Stimulated activated CD8-positive, alpha-beta memory T cell treated with anti-CD3 and anti-CD28 coated beads, Interleukin-4, amount 100 ng/mL, for 24 hours (primary cell): ENCODE measurements at regions not wholly inside any gene's neighbourhood (a gene's known extent, or its start where the extent isn't known, plus 50 kb on each side); places are given as distances from the start of the nearest gene placed in this dataset.

Experiments
- DNase-seq: peaks from one replicate; pipeline ENCODE4 v3.0.0-alpha.2; 2020; ENCODE audit warnings: low read depth

- no peak for DNase-seq
Measured at GRCh38 chr21:37967036-37967435, 50.8 kb upstream of the KCNJ6 start.

DNA sequence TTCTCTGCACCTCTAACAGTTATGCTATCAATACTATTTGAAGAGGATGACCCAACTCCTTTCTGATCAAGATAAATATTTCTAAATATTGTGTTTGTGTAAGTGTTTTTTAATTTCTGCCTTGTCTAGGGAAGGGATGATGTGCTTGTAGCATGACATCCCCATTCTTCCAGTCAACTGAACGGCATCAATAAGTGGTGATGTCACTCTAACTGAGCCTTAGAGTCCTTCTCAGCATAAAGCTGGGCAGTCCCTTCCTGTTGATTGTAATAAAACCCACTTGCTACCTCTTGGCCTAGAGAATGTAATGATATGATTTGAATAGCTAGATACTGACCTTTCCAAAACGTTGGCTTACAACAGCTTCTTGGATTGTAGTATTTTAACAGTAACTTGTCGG lies 52.5 kb upstream of the KCNJ6 start:
- no peak for DNase-seq

GRCh38 chr21:37970548-37970947 lies 54.3 kb upstream of the KCNJ6 start:
- no peak for DNase-seq

- no peak for DNase-seq
Measured at GRCh38 chr21:37971390-37971950, 55.2 kb upstream of the KCNJ6 start.

DNA sequence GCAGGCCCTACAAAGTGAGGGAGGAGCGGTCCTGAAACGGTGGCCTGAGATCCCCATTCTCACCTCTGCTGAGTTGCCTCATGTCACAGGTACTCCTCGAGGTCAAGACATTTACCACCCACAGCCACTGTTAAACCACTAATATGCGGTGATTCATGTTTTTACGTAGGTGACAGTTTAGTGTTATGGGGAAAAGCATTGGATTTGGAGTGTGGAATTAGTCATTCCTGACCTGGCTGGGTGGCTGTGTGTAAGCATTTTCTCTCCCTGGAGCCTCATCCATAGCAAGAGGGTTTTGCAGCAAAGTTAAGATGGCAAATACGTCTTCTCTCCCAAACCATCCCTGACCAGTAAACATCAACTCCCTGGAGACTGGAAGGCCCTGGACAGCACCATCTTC lies 57.8 kb upstream of the KCNJ6 start:
- no peak for DNase-seq

DNA sequence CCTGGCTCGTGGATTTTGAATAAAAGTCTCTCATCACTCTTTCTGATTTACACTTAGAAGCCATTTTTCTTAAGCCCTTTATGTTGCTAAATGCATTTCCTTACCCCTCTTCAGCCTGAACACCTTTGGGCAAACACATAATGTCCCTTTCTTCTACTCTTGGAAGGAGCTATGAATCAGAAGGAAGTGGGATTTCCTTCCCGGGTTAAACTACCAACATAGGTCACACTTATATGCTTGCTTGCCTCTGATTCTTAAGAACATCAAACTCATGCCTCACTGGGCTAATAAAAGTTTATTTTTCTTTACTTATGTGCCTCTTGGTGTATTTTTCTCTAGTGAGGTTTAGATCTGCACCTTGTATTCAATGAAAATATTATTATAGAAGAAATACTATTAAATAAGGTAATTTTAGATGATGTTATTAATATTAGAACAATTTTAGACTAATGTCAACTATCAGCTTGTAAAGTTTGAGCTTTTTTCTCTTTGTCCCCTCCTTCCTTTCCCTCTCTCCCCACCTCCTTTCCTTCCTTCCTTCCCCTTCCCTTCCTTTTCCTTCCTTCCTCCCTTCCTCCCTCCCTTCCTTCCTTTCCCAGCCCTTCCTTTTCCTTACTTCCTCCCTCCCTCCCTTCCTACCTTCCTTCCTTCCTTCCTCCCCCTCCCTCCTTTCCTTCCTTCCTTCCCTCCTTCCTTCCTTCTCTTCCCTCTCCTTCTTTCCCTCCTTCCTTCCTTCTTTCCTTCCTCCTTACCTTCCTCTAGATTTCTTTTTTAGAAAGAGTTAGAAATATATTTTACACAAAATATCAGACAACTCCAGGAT lies 66.5 kb upstream of the KCNJ6 start:
- no peak for DNase-seq

- DNase-seq: no peak
Measured at GRCh38 chr21:37983336-37984095, 67.3 kb upstream of the KCNJ6 start.

DNA sequence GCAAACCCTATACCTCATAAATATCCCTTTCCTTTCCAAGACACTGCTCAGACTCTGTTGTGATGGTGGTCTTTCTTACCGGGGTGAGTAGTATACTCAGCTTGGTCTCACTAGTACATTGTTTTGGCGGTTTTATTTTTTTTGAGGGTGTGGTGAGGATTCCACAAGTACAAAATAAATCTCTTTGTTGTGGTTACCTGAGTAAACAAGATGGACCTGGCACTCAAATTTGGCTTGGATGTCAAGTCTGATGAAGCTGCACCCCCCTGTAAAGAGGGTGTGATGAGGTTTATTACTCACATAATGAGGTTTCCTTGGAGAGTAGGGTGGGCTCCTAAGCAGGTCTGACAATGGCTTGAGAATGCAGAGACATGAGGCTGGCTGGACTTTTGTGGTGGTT lies 68.2 kb upstream of the KCNJ6 start:
- DNase-seq: no peak

DNA sequence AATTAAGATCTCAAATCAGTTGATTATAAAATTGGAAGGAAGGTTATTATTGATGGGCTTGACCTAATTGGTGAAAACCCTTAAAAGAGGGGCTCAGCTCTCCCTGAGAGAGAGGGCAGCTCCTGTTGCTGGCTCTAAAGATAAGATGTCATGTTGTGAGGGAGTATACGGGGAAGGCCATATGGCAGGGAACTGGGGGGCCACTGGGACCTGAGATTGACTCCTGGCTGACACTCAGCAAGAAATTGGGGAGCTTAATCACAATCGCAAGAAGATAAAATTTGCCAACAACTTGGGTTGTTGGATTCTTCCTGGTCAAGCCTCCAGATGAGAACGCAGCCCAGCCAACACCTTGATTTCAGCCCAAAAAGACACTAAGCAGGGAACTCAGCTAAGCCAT lies 69.7 kb upstream of the KCNJ6 start:
- DNase-seq: no peak

GRCh38 chr21:37986751-37987399 lies 70.6 kb upstream of the KCNJ6 start:
- no peak for DNase-seq

DNA sequence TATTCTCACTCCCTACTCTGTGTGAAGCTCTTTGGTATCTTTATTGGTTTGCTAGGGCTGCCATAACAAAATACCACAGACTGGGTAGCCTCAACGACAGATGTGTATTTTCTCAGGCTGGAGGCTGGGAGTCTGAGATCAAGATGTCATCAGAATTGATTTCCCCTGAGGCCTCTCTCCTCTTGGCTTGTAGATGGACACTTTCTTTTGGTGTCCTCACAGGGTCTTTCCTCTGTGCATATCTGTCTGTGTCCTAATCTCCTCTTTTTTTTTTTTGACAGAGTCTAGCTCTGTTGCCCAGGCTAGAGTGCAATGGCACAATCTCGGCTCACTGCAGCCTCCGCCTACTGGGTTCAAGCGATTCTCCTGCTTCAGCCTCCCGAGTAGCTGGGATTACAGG lies 71.4 kb upstream of the KCNJ6 start:
- no peak for DNase-seq

GRCh38 chr21:37993071-37993470 lies 76.8 kb upstream of the KCNJ6 start:
- no peak for DNase-seq

DNA sequence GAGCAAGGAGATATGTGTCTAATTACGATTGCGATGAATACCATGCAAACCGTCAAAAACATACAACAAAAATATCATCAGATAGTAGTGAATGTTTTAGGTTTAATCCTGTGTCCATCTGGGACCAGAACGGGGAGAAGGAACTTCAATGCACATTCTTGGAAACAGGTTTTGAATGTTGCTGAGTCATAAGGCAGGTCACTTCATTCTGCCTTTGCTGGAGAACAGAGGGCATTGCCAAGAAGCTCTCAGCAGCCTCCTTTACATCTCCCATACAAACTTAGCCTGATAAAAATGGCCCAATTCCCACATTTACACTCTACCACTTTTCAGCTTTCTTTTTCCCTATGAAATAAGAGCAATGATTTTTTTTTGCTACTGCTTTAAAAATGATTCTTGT lies 78.0 kb upstream of the KCNJ6 start:
- no peak for DNase-seq

DNA sequence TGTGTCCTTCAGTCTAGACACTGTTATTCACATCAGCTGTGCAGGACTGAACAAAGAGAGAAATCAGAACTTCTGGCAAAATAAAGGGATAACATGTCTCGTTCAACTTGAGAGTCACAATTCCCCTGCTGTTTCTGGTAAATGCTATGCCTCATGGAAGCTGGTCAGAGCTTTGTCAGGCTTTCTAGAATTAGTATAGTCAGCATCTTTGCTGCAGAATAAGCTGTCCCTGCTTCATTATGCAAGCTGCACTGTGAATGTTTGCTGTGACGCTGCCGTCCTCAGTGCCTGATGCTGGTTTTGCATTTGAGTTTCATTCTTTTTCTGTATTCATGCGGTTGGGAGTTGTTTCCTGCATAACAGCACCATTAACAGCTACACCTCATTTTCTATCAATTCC lies 96.4 kb upstream of the KCNJ6 start:
- no peak for DNase-seq

GRCh38 chr21:38013741-38014140 lies 97.5 kb upstream of the KCNJ6 start:
- no peak for DNase-seq

DNA sequence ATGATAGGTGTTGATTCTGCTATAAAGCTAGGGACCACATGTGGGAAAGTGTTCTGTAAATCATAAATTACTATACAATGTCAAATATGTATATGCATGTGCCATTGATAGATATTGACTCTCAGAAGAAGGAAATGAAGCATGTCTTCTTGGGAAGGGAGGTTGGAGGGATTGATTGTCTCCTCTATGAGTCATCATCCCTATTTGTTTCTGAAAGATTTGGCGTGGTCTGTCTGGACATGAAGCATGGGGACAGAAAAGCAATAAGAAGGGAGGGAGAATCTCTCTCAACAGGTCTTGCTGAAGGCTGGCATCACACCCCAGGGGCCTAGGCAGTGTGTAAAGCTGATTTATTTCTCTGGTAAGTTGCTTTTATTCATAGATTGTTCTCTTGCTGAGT lies 98.0 kb upstream of the KCNJ6 start:
- no peak for DNase-seq

- no peak for DNase-seq
Measured at GRCh38 chr21:38027901-38028498, 111.7 kb upstream of the KCNJ6 start.

- no peak for DNase-seq
Measured at GRCh38 chr21:38032082-38032801, 116.0 kb upstream of the KCNJ6 start.

- no peak for DNase-seq
Measured at GRCh38 chr21:38036016-38036415, 119.8 kb upstream of the KCNJ6 start.

GRCh38 chr21:38037416-38037815 lies 121.2 kb upstream of the KCNJ6 start:
- DNase-seq: no peak

- no peak for DNase-seq
Measured at GRCh38 chr21:38039369-38039768, 123.1 kb upstream of the KCNJ6 start.

GRCh38 chr21:38039841-38040240 lies 123.6 kb upstream of the KCNJ6 start:
- no peak for DNase-seq
